Head of caudate nucleus (tissue), 42 donors: ENCODE measurements at regions not wholly inside any gene's neighbourhood (a gene's known extent, or its start where the extent isn't known, plus 50 kb on each side); places are given as distances from the start of the nearest gene placed in this dataset.

Experiments
- DNase-seq, 42 donors: peaks; one replicate each; pipeline versions ENCODE4 v3.0.0 to v3.0.0-alpha.2; 2020 to 2021; ENCODE audit warnings: mixed read lengths in 7 of 42
- intact Hi-C: fragments of 100-400 bp; cut with DNase I; formaldehyde crosslinking; loops from one replicate; pipeline ENCODE4 v1.15.0; 2022

DNA sequence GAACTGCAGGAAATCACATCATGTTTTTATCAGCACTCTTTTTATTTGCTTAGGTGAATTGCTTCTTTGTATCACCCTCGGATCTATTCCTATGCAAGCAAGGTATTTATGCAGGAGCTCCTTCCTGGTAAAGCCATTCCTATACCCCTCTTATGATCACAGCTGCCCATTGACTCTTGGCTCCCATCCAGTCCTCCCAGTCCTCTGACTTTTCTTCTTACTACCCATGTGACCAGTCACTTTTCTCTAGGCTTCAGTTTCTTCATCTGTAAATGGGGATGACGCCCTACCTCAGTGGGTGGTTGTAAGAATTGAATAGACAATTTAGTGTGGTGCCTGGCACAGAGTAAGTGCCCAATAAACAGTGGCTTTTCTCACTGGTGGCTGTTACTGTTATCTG lies 144.9 kb downstream of the FHIP1A start:
- intact Hi-C loops, result no loop called here
- no peak for DNase-seq

DNA sequence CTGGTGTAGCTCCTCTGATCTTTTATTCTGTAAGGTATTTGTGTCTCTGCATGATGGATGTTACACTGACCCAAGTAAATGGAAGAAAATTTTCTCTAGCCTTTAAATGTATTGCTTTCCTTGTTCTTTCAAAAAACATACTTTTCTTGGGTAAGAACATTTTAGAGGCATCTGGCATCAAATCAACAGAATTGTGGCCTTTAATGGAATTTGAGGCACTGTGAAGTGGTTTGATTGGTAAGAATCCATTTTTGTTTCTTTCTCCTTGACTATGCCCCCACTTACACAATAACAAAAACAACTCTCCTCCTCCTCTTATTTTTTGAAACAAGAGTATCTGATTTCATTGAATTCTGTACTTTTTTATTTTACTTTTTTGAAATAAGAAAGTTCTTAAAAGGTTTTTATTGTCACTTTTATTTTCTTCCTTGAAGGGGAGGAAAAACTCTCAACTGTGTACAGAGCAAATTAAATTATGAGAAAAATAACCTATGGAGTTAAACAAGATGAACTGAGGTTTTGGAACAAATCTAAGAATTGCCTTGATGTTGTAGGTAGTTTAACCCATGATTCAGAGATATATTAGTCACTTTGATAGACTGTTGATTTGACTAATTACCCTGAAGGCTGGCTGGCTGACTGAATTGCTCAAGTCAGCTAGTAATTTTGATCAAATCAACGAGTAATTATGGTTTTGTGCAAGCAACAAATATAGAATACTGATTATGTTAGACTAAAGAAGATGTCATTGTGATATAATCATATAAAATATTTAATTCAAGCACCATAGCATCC lies 146.4 kb downstream of the FHIP1A start:
- intact Hi-C loops, result no loop called here

DNA sequence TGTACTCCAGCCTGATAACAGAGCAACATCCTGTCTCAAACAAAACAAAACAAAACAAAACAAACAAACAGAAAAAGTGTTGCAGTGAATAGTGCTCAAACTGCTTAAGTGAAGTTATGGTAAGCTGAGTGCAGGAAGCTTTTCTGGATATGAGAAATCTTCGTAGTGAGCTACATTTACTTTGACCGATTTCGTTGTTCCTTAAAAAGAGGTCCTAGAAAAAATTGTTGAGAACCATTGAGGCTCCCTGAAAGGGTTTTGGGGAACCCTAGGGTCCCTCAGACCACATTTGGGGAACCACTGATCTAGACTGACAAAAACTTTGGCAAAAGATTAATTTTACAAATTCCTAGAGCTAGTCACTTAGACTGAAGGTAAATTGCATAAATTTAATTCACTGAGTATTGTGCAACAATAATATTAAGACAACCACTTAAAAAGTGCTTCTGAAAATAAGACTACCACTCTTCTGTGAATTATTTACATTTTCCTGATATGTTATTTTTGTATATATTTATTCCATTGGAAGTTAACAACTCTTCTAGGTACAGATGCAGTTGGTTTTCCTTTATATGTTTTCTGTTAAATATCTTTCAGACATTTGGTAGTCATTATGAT lies 149.6 kb downstream of the FHIP1A start:
- intact Hi-C loops, result no loop called here
- DNase-seq, result no peak

More for the DNA sequence above, 146.4 kb downstream of the FHIP1A start:
- no peak for DNase-seq

DNA sequence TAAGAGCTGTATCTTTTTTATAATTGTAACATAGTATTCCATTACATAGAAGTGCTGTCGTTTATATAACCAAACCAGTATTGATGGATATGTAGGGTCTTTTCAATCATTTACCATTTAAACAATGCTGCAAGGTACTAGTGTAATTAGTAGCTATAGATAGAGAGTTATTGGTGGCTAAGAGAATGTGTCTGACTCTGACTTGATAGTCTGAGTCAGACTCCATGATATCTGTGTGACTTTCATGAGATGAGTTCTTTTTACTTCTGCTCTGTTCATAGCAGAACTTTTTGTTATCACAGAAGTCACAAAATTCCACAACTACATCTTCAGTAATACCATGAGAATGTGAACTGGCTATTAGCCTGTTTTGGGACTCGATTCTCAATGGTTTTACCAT lies 150.6 kb downstream of the FHIP1A start:
- DNase-seq, result no peak

DNA sequence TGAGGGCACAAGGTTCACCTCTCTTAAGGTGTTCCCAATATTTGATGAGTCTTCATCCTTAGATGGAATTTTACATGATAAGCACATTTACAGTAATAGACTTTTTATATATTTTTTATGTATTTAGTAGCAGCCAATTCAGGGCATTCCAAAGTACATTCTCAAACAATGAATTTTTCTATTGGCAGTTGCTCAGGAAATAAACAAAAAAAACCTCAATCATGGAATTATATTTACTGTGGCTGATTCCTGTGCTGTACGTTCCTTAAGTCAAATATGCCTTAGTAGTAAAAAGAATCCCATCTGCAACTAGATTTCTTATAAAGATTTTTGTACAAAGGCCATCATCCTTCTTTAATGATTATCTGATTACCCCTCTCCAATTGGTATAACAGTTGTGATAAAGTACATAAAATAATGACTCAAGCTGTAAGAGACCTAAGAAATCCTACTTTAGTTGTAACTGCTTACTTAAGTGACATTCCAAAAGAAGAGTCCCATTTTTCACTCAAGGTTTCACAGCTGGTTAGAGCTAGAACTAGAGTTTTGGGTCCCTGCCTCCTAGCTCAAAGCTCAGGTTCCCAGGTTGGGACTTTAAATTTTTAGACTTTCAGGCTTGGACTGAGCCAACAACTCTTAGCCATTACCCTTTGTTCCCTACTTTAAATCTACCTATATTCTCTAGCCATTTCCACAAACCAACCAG lies 152.7 kb downstream of the FHIP1A start:
- no peak for DNase-seq
- intact Hi-C loops, result no loop called here

More for the DNA sequence above, 150.6 kb downstream of the FHIP1A start:
- intact Hi-C loops, result no loop called here

DNA sequence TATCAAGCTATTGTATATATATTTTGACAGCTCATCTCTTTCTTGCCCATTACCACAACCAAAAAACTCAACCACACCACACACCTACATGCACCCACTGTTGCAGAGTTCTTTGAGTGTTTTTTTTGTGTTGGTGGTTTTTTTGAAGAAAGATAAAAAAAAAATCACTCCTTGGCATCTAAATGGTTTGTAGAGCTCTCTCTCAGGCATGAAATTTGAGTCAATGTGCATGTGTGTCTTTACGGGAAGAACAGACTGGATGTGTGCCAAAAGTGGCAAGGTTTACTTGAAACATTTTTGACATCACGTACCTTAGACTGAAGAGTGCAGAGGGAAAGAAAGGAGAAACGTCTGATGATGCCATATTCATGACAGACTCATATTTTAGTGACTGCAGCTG lies 154.2 kb downstream of the FHIP1A start:
- no peak for DNase-seq
- intact Hi-C loops, result no loop called here

DNA sequence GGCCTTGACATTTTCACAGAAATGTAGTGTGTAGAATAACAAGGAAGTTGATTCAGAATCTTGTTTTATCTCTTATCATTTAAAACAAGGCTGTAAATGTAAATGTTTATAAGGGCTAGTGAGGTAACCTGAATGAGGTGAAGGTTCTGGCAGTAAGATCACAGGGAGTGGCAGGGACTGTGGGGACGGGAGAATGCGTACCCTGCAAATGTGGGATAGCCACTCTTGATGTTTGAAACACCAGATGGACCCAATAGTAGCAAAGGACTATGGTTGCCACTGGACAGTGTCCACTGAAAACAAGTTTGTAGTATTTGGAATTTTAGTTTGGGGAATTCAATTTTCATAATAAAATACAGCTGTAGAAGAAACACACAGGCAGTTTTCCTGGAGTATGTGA lies 155.3 kb downstream of the FHIP1A start:
- intact Hi-C loops, result no loop called here
- no peak for DNase-seq

DNA sequence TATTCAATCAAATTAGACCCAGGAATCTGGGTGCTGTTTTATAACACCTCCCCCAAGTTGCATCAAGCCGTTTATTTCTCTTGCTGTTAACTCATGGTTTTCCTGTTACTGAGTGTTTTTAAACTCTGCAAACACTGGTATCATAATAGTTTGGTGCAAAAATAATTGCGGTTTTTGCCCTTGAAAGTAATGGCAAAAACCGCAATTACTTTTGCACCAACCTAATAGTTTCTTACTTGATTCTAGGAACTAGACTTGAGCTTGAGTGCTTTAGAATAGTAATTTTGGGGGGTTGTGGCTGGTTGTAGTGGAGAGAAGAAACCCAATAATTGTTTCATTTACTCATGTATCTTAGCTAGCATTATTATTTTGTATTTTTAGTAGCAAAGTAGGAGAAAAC lies 156.6 kb downstream of the FHIP1A start:
- no peak for DNase-seq
- intact Hi-C loops, result no loop called here

DNA sequence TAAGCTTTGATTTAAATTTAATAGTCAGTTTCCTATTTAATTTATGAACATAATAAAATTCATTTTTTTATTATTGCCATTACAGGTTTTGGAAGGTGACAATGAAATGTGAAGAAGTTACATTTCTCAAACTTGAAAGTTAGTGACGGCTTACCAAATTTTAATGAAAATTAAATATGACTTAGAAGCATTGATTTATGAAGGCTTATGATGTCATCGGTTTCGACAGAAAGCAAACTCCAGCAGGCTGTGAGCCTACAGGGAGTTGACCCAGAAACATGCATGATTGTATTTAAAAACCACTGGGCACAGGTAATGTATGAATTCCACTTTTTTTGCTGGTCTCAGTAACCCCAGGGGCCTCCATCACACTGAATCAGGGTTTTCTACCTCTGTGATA lies 157.1 kb downstream of the FHIP1A start:
- DNase-seq, result no peak
- intact Hi-C loops, result no loop called here

DNA sequence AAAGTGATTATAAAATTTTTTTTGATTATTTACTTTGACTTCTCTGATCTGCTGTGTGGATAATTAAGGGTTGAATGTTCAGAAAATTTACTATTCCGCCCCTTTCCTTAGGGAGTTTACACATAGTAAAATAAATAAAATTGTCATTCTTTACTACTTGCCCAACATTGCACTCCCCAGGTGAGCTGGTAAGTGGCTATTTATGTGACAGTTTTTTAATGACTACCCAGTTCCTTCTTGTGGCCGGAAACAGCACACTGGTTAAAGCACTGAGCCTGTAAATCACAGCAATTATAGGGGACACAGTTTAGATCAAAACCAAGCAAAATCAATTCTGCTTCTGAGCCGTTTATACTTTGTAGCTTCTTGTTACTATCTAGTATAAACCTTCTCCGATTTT lies 158.1 kb downstream of the FHIP1A start:
- no peak for DNase-seq
- intact Hi-C loops, result no loop called here

DNA sequence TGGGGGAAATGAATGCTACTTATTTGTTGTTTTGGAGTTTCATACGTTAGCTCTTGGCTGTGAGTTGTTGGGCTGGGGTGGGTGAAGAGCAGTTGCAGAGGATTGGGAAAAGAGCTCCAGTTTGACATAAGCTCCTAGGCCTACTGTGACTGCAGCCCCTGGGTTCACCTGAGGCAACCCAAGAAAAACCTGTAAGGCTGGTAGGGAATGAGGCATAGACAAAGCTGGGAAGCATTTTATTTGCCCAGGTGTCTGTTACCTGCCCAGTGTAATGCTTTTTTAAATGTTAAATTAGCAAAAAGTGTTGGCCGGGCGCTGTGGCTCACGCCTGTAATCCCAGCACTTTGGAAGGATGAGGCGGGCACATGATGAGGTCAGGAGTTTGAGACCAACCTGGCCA lies 160.0 kb downstream of the FHIP1A start:
- intact Hi-C loops, result no loop called here
- DNase-seq, result no peak

DNA sequence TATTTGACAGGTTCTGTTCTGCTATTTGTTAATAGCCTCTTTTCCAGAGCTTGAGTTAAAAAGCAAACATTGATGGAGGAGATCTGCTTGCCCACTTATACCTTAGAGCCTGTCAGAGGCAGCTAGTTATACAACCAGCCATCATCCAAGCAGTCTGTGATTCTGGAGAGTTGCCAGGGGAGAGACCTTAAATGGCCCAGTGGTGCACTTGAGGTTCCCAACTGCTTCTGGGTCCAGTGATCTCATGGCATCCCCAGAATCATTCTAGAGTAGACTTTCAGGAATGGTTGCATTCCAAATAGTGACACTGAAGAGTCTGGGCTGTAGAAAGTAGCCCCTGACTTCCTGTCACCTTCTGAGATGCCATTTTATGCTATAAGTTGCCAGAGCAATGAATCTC lies 160.7 kb downstream of the FHIP1A start:
- DNase-seq, result no peak

DNA sequence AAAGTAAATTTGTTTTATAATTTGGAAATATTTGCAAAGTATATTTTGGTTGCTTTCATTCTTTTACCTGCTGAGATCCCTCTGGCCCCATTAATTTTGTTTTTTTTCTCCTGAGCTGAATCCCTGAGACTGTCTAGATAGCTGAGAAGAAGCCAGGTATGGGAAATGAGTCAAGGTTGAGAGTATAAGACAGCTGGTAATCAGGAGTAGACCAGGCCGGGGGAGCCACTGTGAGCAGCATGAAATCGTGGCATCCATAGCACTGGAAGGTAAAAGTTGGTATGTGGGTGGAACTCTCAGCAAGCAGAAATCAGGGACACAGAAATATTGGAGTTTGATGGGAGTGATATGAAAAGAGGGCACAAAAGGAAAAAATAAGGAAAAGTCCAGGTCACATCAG lies 164.5 kb downstream of the FHIP1A start:
- DNase-seq, result no peak
- intact Hi-C loops, result no loop called here

More for the DNA sequence above, 160.7 kb downstream of the FHIP1A start:
- intact Hi-C loops, result no loop called here

DNA sequence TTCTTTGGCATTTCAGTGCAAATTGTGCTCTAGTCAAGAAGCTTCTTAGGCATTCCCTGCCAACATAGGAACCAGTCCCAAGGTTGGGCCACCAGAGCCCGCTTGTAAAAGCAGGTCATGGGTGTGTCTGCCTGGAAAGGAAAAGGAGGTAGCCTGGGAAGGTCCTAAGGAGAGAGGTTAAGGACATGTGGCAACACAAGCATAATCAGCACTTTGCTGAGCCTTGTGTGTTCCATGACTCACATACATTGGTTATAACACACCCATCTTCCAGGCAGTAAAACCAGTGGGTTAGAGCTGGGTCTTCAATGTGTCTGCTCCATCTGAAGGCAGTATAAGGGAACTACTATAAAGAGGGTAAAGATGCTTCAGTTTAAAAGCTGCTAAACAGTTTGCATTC lies 165.0 kb downstream of the FHIP1A start:
- DNase-seq, result no peak
- intact Hi-C loops, result no loop called here

DNA sequence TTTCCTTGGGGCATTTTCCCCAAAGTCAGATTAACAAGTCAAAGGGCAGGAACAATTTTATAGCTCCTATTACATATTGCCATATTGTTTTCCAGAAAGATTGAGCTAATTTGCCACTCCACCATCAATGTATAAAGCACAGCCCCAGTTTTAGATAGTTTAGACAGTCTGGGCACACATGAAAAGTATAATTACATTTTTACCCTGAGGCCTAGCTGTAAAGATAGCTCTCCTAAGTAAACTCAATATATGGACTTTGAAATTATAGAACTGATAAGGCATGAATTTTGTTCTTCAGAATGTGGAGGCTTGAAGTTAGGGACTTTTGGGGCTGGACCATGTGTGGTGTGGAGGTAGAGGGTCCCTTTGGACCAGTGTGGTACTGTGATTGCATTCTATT lies 166.0 kb downstream of the FHIP1A start:
- intact Hi-C loops, result no loop called here

DNA sequence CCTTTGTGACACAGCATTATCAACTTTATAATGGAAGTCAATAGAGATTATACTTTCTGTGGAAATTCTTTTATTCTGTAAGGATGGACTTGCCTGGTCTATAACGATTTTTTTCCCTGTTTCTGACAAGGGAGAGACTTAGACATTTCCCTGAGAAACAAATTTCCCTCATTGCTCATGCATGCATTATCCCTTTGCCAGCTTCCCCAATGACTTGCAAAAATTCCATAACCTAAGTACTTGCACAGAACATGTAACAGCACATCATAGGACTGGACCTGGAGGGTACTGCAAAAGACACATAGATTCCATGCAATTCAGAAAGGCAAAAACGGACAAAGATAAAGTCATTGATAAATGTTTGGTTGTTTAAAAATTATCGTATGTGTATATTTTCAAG lies 166.7 kb downstream of the FHIP1A start:
- intact Hi-C loops, result no loop called here
- DNase-seq, result no peak

More for the DNA sequence above, 166.0 kb downstream of the FHIP1A start:
- DNase-seq, result no peak

DNA sequence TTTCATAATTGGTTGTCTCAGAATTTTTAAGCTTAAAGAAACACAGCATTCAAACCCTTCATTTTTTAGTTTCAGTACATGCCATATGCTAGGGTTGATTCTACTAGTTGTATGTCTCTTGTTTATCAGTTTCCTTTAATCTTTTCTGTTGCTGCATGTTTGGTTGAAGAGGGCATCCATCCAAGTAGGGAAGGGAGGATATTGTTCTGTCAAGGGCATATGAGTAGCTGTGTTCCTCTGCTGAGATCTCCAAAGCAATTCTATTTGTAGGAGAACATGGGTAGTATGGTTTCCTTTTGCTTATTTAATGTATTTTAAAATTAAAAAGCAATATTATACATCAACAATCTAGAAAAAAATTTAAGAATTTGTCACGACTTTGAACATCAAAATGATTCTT lies 167.7 kb downstream of the FHIP1A start:
- DNase-seq, result no peak
- intact Hi-C loops, result no loop called here

DNA sequence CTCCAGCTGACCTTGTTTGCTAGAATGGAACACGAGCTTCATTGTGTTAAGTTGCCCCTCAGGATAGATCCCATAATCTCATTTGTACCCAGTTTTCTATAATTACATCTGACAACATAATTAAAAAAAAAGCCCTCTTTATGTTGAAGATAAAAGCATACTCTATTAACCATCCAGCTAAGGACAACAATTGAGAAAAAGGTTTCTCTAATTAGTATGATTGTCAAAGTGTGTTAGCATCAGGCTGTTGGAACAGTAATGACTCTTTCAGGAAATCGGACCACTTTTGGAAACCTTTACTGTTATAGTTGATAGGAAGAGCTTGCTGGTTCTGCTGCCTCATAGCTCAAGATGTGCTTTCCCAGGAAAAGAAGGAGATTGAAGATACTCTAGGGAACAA lies 172.6 kb downstream of the FHIP1A start:
- no peak for DNase-seq
- intact Hi-C loops, result no loop called here

DNA sequence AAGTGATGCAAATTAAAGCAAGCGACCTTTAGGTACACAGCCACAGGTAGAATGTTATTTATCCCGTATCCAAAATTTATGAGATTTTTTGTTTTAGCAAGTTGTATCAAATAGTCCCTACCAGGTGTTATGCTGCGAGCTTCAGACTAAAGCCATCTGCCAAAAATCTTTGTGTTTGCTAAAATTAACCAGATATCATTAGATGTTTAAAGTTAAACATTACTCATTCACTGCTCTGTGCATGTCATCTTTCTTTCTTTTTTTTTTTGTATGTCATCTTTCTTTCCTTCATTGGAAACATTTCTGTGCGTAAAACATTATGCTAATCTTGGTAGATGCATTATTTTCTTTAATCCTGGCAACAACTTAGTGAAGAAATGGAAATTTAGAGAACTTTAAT lies 173.1 kb downstream of the FHIP1A start:
- intact Hi-C loops, result no loop called here
- DNase-seq, result no peak

DNA sequence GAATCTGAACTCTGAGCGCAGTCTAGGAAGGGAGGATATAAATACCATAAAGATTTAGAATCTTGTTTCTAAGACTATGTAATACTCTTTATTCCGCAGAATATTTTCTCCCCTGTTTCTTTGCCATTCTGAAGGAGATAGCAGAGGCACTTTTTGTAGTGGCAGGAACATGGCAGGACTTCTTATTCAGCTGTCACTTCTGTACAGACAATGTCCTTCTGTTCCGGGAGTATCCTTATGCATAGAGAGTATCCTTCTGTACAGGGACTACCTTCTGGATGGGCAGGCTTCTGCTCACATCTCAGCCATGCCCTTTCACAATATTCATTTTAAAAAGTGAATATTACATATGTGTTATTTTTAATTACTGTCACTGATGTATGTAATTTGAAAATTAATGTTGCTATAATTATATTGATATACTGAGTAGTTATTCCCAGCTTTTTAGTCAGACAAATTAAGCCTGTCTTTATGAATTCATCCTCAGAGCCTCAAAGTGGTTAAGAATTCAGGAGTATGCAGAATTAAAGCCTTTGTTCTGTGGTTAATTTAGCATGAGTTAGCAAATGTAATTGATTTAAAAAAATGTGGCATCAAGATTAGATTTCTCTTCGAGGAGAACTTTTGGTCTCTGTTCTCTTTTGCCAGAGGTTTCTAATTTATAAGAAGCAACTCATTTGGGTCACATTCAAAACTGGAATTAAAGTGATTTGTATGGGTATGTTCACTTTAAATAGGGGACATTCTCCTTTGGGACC lies 174.4 kb downstream of the FHIP1A start:
- intact Hi-C loops, result no loop called here
- no peak for DNase-seq
